ENCODE measurements at regions not wholly inside any gene's neighbourhood (a gene's known extent, or its start where the extent isn't known, plus 50 kb on each side); places are given as distances from the start of the nearest gene placed in this dataset.

DNA sequence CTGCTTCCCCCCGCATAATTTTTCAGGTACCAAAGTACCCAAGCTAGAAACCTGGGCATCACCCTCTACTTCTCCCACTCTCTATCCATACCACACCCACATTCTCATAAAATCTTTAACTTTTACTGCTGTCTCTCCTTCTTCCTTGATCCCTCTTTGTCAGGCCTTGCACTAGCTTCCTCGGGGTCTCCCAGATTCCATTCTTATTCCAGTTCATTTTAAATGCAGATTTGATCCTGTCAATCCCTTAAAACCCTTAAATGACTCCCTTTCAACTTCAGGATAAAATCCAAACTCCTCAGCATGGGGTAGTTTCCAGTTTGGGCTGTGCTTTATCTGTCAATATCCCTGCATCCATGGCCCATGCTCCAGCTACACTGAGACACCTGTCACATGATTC is 343.5 kb downstream of the PBX1 start:
- no peak for DNase-seq (ENCODE audit: low spot score in 2 of 2)
- intact Hi-C loops (cut with DNase I; ENCODE audit: low total_unique reads), result no loop called here
- 65 to 72% methylated on average over 2 of the region's 2 CpGs for WGBS, 2 donors
- TF ChIP-seq CTCF (IDR thresholded peaks at IDR 0.05) (no peak), POLR2A (IDR thresholded peaks at IDR 0.05) (no peak)
- H3K4me3 ChIP-seq (ENCODE audit: low read depth, poor library complexity, severe bottlenecking), result no peak overlapping the region

All from lower leg skin (tissue), 4 donors.